22Rv1 (cell line): ENCODE measurements at regions not wholly inside any gene's neighbourhood (a gene's known extent, or its start where the extent isn't known, plus 50 kb on each side); places are given as distances from the start of the nearest gene placed in this dataset.
"Not testable (repeated sequence)": the region's sequence is repeated elsewhere in the genome, so short reads cannot be mapped to it uniquely, and the experiment has no call there.

Experiments
- H3K27ac ChIP-seq: fragments of 450-650 bp; 2 replicates; pipeline ENCODE4 v1.5.1; 2017
- ZFX ChIP-seq: fragments of 450-650 bp; IDR thresholded peaks from 2 replicates; pipeline ENCODE4 v1.6.1; 2017; ENCODE audit warnings: antibody characterized with exemption, borderline replicate concordance
- TF ChIP-seq, protein P1 (sequence below): fragments of 450-650 bp; IDR thresholded peaks from 2 replicates; pipeline ENCODE4 v1.5.1; 2017; ENCODE audit warnings: mild to moderate bottlenecking

DNA sequence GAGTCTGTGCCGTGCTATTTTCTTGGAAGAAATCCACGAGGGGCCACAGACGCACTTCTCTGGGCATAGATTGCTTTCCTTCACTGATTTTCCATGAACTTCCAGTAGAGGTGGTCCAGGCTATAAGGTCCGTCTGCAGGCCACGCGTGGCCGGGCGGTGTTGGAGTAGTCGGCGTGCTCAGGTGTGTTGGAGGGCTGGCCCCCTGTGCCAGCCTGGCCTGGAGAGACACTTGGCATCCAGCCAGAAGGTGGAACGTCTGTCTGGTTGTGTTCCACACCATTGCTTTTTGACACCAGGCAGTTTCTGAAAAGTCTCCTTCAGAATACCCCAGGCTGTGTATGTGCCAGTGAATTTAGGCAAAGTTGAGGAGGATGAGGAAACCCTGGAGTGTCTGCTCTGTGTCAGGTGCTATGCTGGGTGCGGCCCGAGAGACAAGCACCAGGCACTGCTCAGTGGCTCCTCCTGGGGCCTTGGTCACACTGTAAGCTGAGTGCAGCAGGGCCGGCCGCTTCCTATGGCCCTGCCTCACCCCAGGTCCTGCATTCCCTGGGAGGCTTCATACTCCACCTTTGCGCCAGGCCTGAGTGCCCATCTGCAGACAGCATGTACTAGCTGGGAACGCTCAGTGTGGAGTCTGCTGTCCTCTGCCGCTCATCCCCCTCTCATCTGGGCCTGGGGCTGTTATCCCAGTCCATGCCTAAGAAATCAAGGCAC lies 52.1 kb upstream of the TAMM41 start:
- TF ChIP-seq, protein P1, sequence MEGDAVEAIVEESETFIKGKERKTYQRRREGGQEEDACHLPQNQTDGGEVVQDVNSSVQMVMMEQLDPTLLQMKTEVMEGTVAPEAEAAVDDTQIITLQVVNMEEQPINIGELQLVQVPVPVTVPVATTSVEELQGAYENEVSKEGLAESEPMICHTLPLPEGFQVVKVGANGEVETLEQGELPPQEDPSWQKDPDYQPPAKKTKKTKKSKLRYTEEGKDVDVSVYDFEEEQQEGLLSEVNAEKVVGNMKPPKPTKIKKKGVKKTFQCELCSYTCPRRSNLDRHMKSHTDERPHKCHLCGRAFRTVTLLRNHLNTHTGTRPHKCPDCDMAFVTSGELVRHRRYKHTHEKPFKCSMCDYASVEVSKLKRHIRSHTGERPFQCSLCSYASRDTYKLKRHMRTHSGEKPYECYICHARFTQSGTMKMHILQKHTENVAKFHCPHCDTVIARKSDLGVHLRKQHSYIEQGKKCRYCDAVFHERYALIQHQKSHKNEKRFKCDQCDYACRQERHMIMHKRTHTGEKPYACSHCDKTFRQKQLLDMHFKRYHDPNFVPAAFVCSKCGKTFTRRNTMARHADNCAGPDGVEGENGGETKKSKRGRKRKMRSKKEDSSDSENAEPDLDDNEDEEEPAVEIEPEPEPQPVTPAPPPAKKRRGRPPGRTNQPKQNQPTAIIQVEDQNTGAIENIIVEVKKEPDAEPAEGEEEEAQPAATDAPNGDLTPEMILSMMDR: no peak
- no peak for TF ChIP-seq ZFX
- H3K27ac ChIP-seq: no peak overlapping the region

DNA sequence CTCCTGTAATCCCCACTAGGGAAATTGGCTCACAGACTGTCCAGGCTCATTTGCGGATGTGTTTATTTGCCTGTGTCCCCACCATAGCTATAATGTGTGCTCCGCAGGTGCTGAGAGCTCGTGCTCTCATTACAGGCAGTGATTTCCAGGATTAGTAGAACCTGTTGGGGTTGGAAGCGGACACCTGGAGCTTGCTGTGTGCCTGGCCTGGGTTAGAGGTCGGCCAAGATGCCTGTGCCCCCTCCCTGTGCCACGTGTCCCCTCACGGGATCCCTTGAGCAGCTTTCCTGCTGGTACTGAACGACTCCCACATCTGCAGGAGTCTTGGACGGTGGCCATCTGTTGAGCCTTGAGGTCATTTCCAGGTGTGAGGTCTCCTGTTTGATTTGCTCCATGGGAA lies 52.7 kb upstream of the TAMM41 start:
- H3K27ac ChIP-seq: not testable (repeated sequence)

DNA sequence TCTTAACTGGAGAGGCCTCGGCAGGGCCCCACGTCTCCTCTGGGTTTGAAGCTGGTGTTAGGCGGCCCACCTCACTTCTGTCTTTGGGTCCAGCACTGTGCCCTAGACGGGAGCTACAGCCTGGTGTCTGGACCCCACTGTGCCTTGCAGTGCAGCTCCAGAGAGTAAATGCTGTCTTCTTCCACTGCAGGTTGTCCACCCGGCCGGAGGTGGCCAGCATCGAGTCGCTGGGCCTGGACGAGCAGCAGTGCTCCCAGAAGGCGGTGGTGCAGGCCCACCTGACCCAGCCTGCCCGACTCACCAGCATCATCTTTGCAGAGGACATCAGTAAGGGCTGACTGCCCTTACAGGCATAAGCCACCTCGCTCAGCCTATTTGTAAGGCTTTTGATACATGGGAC lies 53.1 kb upstream of the TAMM41 start:
- TF ChIP-seq, protein P1: no peak
- TF ChIP-seq ZFX: no peak

DNA sequence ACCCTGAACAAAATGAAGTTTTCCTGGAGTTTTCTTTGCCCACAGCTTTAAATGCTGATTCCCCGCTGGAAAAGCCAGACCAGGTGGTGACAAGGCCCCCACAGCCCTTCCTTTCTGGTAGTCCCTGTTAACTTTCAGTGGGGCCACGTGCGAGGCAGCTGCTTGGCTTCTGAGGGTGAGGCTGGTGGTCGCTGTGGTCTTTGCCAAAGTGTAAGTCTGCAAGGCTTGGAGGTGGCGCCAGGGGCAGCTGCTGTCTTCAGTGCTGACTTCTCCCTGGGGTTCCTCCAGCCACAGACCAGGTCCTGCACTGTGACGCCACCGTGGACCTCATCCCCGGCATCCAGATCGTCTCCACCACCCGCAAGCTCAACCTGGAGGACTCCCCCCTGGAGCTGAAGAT lies 54.1 kb upstream of the TAMM41 start:
- no peak for TF ChIP-seq ZFX
- TF ChIP-seq, protein P1: no peak
- H3K27ac ChIP-seq: no peak overlapping the region

More for the DNA sequence above, 53.1 kb upstream of the TAMM41 start:
- H3K27ac ChIP-seq: no peak overlapping the region

DNA sequence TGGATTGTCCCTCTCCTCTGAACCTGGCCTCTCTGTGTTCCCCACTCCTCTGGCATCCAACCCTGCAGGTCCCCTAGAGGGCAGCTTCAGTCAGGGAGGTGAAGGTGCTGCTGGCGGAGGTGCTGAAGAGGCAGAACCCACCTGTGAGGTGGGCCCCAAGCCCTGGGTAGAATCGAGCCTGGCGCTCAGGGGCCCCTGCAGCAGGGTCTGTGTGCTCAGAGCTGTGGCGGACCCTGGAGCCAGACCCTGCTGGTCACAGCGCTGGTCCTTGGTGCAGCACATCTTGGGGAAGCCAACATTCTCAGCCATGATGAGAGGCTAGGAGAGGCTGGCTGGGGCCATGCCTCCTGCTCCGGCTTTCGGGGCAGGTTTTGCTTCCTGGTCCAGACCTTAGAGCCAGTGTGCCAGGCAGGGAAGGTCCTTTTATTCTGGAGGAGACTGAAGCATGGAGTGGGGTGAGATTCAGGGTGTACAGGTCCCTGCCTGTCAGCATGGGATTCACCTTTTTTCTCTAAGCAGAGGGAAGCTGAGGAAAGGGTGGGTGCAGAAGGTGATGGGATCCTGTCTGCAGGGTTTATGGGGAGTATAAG lies 54.7 kb upstream of the TAMM41 start:
- no peak overlapping the region for H3K27ac ChIP-seq
- no peak for TF ChIP-seq ZFX
- TF ChIP-seq, protein P1: no peak

DNA sequence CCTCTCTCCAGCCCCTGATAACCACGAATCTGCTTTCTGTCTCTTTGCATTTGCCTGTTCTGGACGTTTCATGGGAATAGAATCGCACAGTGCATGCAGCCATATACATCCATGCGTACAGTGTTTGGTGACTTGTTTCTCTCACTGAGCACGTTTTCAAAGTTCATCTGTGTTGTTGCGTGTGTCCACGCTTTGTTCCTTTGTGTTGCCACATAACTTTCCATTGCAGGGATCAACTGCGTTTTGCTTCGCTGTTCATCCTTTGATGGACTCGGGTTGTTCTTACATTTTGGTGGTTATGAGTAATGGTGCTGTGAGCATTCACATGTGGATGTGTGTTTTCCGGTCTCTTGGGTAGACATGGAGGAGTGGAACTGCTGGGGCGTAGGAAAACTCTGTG lies 56.4 kb upstream of the TAMM41 start:
- no peak overlapping the region for H3K27ac ChIP-seq
- no peak for TF ChIP-seq ZFX
- TF ChIP-seq, protein P1: no peak

DNA sequence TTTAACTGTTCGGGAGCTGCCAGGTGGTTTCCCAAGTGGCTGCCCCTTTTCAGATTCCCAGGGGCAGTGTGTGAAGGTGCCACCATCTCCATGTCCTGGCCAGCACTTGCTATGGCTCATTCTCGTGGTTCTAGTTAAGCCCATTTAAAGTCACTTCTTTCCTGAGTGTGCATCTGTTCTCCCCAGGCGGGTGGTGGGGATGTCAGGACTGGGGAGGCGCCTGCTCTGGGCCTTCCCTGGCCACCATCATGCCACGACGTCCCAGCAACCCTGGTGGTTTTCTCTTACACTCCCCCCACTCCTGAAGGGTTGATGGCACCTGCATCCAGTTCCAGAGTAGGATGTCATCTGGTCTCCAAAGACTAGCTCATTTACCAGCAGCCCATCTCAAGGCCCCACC lies 56.8 kb upstream of the TAMM41 start:
- no peak overlapping the region for H3K27ac ChIP-seq
- no peak for TF ChIP-seq ZFX
- TF ChIP-seq, protein P1: no peak
